IPS-18a (cell line): ENCODE measurements at regions not wholly inside any gene's neighbourhood (a gene's known extent, or its start where the extent isn't known, plus 50 kb on each side); places are given as distances from the start of the nearest gene placed in this dataset.
"Not testable (repeated sequence)": the region's sequence is repeated elsewhere in the genome, so short reads cannot be mapped to it uniquely, and the experiment has no call there.

Experiments used
- H3K27ac ChIP-seq: one replicate; pipeline ENCODE4 v1.5.1; 2013; ENCODE audit warnings: low read length
- H3K27me3 ChIP-seq: one replicate; pipeline ENCODE4 v1.6.1; 2013; ENCODE audit warnings: mild to moderate bottlenecking, low read length; ENCODE audit not compliant: control insufficient read depth, insufficient read depth
- H3K36me3 ChIP-seq: one replicate; pipeline ENCODE4 v1.6.1; 2013; ENCODE audit warnings: low read depth, low read length; ENCODE audit not compliant: control insufficient read depth
- H3K4me1 ChIP-seq: one replicate; pipeline ENCODE4 v1.6.1; 2013; ENCODE audit warnings: low read depth, low read length; ENCODE audit not compliant: control insufficient read depth
- H3K4me3 ChIP-seq: one replicate; pipeline ENCODE4 v1.5.1; 2013; ENCODE audit warnings: low read length
- H3K9ac ChIP-seq: one replicate; pipeline ENCODE4 v1.6.1; 2013; ENCODE audit warnings: mild to moderate bottlenecking, low read length, moderate library complexity
- H3K9me3 ChIP-seq: one replicate; pipeline ENCODE4 v1.6.1; 2013; ENCODE audit warnings: low read depth, low read length; ENCODE audit not compliant: control insufficient read depth

GRCh38 chr11:112615238-112615637, 346.0 kb upstream of the NCAM1 start:
- Histone ChIP-seq H3K9me3 (no peaks in the 10 kb centered on the region), H3K4me1 (peaks cover 8% of the 10 kb centered on the region), H3K27me3 (no peaks in the 10 kb centered on the region), H3K36me3 (no peaks in the 10 kb centered on the region), H3K9ac (no peak overlapping the region), H3K4me3 (no peak overlapping the region), H3K27ac (no peak overlapping the region)

GRCh38 chr11:112615891-112616290, 345.3 kb upstream of the NCAM1 start:
- H3K9ac ChIP-seq: no peak overlapping the region
- H3K4me1 ChIP-seq: peaks cover 8% of the 10 kb centered on the region
- H3K27me3 ChIP-seq: no peaks in the 10 kb centered on the region
- no peak overlapping the region for H3K4me3 ChIP-seq
- H3K9me3 ChIP-seq: no peaks in the 10 kb centered on the region
- no peak overlapping the region for H3K27ac ChIP-seq
- no peaks in the 10 kb centered on the region for H3K36me3 ChIP-seq

GRCh38 chr11:112616327-112617097, 344.7 kb upstream of the NCAM1 start:
- H3K4me3 ChIP-seq: no peak overlapping the region
- H3K9ac ChIP-seq: no peak overlapping the region
- no peak overlapping the region for H3K27ac ChIP-seq
- H3K36me3 ChIP-seq: no peaks in the 10 kb centered on the region
- H3K27me3 ChIP-seq: no peaks in the 10 kb centered on the region
- H3K9me3 ChIP-seq: no peaks in the 10 kb centered on the region
- H3K4me1 ChIP-seq: peaks cover 8% of the 10 kb centered on the region

GRCh38 chr11:112617098-112617425, 344.2 kb upstream of the NCAM1 start:
- Histone ChIP-seq H3K36me3 (no peaks in the 10 kb centered on the region), H3K4me1 (peaks cover 5% of the 10 kb centered on the region), H3K27me3 (no peaks in the 10 kb centered on the region), H3K9ac (no peak overlapping the region), H3K9me3 (no peaks in the 10 kb centered on the region), H3K27ac (no peak overlapping the region), H3K4me3 (no peak overlapping the region)

- Histone ChIP-seq H3K4me3 (no peak overlapping the region), H3K27ac (no peak overlapping the region), H3K9me3 (no peaks in the 10 kb centered on the region), H3K9ac (no peak overlapping the region), H3K36me3 (no peaks in the 10 kb centered on the region), H3K4me1 (no peaks in the 10 kb centered on the region), H3K27me3 (no peaks in the 10 kb centered on the region)
Measured at GRCh38 chr11:112617977-112618826, 343.0 kb upstream of the NCAM1 start.

GRCh38 chr11:112619106-112619505, 342.1 kb upstream of the NCAM1 start:
- Histone ChIP-seq H3K27ac (no peak overlapping the region), H3K36me3 (no peaks in the 10 kb centered on the region), H3K4me1 (no peaks in the 10 kb centered on the region), H3K9ac (no peak overlapping the region), H3K27me3 (no peaks in the 10 kb centered on the region), H3K9me3 (no peaks in the 10 kb centered on the region), H3K4me3 (no peak overlapping the region)

GRCh38 chr11:112620621-112621394, 340.4 kb upstream of the NCAM1 start:
- Histone ChIP-seq H3K36me3 (no peaks in the 10 kb centered on the region), H3K9me3 (no peaks in the 10 kb centered on the region), H3K27ac (no peak overlapping the region), H3K27me3 (no peaks in the 10 kb centered on the region), H3K9ac (no peak overlapping the region), H3K4me1 (no peaks in the 10 kb centered on the region), H3K4me3 (no peak overlapping the region)

GRCh38 chr11:112623057-112623456, 338.2 kb upstream of the NCAM1 start:
- H3K4me1 ChIP-seq: no peaks in the 10 kb centered on the region
- H3K36me3 ChIP-seq: no peaks in the 10 kb centered on the region
- H3K27ac ChIP-seq: no peak overlapping the region
- no peaks in the 10 kb centered on the region for H3K9me3 ChIP-seq
- H3K4me3 ChIP-seq: no peak overlapping the region
- no peak overlapping the region for H3K9ac ChIP-seq
- no peaks in the 10 kb centered on the region for H3K27me3 ChIP-seq

- Histone ChIP-seq H3K9ac (no peak overlapping the region), H3K36me3 (no peaks in the 10 kb centered on the region), H3K4me1 (no peaks in the 10 kb centered on the region), H3K9me3 (no peaks in the 10 kb centered on the region), H3K27me3 (no peaks in the 10 kb centered on the region), H3K27ac (no peak overlapping the region), H3K4me3 (no peak overlapping the region)
Measured at GRCh38 chr11:112624431-112624830, 336.8 kb upstream of the NCAM1 start.

GRCh38 chr11:112624971-112625370, 336.2 kb upstream of the NCAM1 start:
- not testable (repeated sequence) for H3K36me3 ChIP-seq, H3K9me3 ChIP-seq, H3K4me1 ChIP-seq, H3K4me3 ChIP-seq, H3K9ac ChIP-seq, H3K27me3 ChIP-seq, H3K27ac ChIP-seq

- Histone ChIP-seq H3K36me3 (no peaks in the 10 kb centered on the region), H3K4me1 (no peaks in the 10 kb centered on the region)
Measured at GRCh38 chr11:112625814-112626213, 335.4 kb upstream of the NCAM1 start.

More at GRCh38 chr11:112625814-112626213, 335.4 kb upstream of the NCAM1 start:
- no peak overlapping the region for H3K4me3 ChIP-seq
- H3K27me3 ChIP-seq: no peaks in the 10 kb centered on the region
- H3K9me3 ChIP-seq: no peaks in the 10 kb centered on the region
- no peak overlapping the region for H3K27ac ChIP-seq
- no peak overlapping the region for H3K9ac ChIP-seq
